ENCODE measurements at regions not wholly inside any gene's neighbourhood (a gene's known extent, or its start where the extent isn't known, plus 50 kb on each side); places are given as distances from the start of the nearest gene placed in this dataset.

DNA sequence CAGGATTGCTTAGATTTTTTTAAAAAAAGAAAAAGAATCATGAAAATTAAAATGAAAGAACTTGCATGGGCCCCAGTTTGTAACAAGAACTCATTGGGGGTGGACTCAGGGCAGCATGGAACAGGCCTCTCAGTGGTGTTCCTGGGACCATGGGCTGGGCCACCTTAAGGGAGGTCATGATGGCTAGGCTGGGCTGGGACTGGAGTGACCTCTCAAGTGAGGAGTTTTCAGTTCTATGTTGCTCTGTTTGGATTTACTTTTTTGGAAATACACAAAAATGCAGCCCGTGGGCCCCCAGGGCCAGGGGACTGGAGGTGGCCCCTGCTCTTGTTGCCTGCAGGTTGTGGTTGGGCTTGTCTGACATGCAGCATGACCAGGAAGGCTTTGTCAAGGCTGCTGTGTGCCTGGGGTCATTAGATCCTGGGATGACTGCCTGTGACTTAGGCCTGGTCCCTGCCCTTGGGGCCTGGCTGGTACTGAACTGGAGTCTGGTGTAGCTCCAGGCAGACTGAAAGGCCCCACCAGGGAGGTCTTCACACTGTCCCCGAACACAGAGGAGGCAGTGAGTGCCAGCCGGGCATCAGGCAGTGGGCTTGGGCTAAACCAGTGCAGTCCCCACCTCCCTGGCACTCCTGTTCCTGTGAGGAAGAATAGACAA is 115.6 kb downstream of the GLI2 start:
- H3K27ac ChIP-seq, result no peak overlapping the region
- no peak for DNase-seq (ENCODE audit: low spot score)
- TF ChIP-seq, protein P1, sequence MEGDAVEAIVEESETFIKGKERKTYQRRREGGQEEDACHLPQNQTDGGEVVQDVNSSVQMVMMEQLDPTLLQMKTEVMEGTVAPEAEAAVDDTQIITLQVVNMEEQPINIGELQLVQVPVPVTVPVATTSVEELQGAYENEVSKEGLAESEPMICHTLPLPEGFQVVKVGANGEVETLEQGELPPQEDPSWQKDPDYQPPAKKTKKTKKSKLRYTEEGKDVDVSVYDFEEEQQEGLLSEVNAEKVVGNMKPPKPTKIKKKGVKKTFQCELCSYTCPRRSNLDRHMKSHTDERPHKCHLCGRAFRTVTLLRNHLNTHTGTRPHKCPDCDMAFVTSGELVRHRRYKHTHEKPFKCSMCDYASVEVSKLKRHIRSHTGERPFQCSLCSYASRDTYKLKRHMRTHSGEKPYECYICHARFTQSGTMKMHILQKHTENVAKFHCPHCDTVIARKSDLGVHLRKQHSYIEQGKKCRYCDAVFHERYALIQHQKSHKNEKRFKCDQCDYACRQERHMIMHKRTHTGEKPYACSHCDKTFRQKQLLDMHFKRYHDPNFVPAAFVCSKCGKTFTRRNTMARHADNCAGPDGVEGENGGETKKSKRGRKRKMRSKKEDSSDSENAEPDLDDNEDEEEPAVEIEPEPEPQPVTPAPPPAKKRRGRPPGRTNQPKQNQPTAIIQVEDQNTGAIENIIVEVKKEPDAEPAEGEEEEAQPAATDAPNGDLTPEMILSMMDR (IDR thresholded peaks at IDR 0.05), result no peak
- H3K4me3 ChIP-seq, result no peak overlapping the region

DNA sequence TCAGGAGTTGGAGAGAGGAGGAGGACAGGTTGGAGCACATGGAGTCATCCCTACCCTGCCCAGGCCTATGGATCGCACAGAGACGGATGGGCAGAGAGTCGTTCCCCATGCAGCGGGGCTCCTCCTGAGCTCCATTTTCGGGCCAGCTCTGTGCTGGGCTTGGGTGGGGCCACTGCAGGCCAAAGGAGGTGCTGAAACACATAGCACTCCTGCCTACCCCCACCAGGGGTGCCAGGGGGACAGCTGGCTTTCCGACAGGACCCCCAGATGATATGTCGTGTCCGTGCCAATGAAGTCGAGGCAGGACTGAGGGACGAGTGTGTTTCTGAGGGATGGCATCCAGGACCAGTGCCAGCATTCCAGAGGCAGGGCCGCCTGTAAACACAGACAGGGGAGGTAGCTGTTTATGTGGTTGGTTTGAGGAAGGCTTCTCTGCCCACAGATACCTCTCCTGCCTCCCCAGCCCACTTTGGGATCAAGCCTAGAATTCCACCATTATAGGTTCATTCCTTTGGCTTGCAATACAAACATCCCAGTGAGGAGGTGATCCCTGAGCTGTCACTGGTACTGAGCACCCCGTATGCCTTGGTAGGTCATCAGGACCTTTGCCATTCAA is 116.6 kb downstream of the GLI2 start:
- TF ChIP-seq, protein P1 (IDR thresholded peaks at IDR 0.05), result no peak
- DNase-seq (ENCODE audit: low spot score), result no peak

DNA sequence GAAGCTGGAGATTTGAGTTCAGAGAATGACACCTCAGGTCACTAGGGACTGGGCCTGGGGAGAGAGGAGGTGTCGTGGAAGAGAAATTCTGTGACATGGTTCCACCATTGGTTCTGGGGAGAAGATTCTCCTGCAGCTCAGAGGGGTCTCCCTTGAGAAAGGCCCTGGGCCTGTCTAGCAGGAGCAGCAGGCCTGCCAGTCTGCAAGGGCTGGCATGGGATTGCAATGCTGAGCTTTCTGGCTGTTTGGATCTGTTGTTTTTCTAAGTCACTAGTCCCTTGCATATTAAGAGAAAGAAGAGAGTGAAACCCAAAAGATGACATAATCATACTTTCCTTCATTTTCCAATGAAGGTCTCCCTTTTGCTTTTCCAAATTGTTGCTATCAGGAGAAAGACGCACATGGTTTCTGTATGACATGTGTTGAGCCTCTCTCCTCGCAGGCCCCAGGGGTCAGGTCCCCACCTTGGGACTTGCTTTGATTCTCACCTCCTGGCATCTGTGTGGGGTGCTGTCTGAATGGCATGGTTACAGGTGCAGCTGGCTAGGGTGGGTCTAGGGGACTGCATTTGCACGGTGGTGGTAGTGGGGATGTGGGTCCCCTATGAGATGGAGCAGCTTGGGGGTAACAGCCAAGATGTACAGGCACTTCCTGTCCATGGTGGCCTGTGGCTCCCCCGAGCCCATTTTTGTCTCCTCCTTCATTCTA is 117.8 kb downstream of the GLI2 start:
- no peak for DNase-seq (ENCODE audit: low spot score)

More for the DNA sequence above, 116.6 kb downstream of the GLI2 start:
- Histone ChIP-seq H3K27ac (no peak overlapping the region), H3K4me3 (no peak overlapping the region)

DNA sequence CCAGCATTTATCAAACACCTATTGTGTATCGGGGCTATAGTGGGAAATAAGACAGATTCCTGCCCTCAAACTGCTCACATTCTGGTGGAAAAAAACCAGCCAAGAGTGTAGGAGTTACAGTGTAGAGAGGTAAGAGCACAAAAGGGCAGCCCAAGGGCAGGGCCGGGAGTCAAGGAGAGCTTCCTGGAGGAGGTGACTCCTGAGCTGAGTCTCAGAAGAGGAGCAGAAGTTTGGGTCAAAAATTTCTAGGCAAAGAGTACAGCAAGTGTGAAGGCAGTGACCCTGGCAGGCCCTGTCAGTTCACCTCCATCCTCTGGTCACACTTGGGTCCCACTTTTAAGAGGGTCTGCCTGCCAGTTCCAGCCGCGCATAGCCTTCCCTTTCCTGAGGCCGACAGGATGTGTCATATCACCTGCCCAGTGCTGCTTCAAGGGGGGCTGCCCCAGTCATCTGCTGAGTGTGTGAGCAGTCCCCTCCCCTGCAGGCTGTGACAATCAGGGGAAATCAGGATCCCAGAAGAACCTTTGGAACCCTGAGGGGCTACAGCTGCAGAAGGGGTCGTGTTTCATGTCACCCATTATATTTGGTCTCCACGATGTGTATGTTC is 118.4 kb downstream of the GLI2 start:
- no peak for DNase-seq (ENCODE audit: low spot score)
- TF ChIP-seq, protein P1 (IDR thresholded peaks at IDR 0.05), result no peak
- H3K4me3 ChIP-seq, result no peak overlapping the region
- no peak overlapping the region for H3K27ac ChIP-seq

More for the DNA sequence above, 117.8 kb downstream of the GLI2 start:
- Histone ChIP-seq H3K4me3 (no peak overlapping the region), H3K27ac (no peak overlapping the region)
- TF ChIP-seq, protein P1 (IDR thresholded peaks at IDR 0.05), result no peak

DNA sequence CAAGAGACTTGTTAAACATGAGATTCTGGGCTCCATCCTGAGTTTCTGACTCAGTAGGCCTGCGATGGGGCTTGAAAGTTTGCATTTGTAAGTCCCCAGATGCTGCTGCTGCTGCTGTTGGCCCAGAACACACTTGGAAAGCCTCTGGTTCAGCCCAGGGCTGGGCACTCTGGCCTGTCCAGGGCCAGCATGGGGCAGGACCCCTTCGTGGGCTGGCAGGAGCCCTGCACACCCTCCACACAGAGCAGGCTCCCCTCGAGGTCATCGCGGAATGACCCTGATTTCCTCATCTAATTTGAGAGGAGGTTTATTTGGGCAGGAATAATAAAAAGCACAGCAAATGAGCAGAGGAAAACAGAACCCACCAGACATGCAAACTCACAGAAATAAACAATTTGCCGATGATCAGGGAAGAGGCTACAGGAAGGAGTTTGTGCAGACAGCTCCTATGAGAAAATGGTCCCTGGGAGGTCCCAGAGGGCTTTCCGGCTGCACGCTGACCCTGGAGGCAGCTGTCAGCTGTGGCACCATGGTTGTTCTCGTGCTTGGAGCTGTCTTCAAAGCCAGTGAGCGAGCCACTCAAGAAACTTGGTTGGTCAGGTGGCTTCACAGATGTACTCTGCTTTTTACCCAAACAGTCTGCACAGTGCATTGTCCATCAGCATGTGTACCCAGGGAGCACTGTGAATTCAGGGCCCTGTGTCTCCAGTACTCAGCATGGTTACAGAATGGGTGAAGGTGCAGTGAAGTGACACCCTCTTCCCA is 119.3 kb downstream of the GLI2 start:
- no peak overlapping the region for H3K4me3 ChIP-seq
- H3K27ac ChIP-seq, result no peak overlapping the region
- no peak for DNase-seq (ENCODE audit: low spot score)
- TF ChIP-seq, protein P1 (IDR thresholded peaks at IDR 0.05), result no peak

DNA sequence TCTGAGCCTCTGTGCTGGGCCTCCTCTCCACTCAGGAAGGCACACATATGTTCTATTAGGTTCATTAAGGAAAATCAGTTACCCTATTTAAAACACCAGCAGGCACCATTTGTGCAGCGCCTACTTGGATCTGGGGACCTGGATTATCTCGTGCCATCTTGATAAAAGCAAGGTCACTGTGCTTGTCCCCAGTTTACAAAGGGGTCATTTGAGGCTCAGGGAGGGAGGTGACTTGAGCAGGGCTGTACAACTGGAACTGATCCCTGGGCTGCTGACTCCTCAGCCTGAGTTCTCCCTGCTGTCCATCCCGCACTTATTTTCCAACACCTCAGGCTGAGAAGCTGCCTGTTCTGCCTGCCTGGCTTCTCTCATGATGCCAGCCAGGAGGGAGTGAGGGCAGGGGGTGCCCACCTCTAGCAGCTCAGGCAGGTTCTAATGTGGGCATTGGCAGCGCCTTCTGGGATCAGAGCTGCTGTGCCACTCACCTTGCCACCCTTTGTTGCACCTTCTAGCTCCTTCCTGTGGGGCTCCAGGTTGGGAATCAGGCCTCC is 120.3 kb downstream of the GLI2 start:
- TF ChIP-seq, protein P1 (IDR thresholded peaks at IDR 0.05), result no peak
- H3K4me3 ChIP-seq, result no peak overlapping the region
- DNase-seq (ENCODE audit: low spot score), result no peak
- peak overlapping the region in 1 of 2 donors; percentile 58 for H3K27ac ChIP-seq

All from coronary artery (tissue), 2 donors.